ENCODE measurements at regions not wholly inside any gene's neighbourhood (a gene's known extent, or its start where the extent isn't known, plus 50 kb on each side); places are given as distances from the start of the nearest gene placed in this dataset.
A peak's percentile ranks its signal among the peaks of the same experiment; 100 is the strongest.
"Not testable (repeated sequence)": the region's sequence is repeated elsewhere in the genome, so short reads cannot be mapped to it uniquely, and the experiment has no call there.

DNA sequence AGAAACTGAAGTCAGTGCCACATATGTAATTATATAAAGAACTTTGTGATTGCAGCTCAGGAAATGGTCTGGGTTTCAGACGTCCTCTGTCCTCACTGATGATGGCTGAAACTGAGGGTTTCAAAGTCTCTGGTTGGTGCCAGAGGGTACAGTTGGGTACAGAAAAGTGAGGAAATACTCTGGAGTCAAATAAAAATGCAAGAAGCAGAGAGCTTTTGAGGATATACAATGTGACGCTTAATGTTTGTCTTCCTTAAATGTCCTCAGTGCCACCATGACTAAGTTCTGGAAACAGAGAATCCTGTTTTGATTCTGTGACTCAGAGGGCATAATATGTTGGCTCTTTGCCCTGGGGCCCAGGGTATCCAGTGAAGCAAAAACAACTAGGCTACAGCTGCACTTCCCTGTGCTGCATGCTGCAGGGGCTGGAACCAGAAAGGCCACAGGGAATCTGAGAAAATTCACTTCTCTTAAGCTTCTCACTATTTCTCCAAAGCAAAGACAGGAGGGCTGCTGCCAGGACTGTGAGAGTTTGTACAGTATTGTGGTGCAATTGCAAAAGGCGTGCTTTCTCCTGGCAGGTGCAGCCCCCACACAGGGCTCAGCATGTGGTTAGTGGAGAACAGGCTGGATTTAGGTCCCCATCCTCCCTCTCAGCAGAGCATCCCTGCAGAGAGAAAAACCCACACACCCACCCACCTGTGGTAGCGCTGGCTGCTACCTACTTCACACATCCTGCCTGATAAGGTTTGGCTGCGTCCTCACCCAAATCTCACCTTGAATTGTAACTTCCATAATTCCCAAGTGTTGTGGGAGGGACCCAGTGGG is 169.5 kb upstream of the SVIL start:
- peak in 2 of 3 donors; percentile 70 to 73 for DNase-seq (ENCODE audit: low read depth in 2 of 3, low spot score in 2 of 3)

DNA sequence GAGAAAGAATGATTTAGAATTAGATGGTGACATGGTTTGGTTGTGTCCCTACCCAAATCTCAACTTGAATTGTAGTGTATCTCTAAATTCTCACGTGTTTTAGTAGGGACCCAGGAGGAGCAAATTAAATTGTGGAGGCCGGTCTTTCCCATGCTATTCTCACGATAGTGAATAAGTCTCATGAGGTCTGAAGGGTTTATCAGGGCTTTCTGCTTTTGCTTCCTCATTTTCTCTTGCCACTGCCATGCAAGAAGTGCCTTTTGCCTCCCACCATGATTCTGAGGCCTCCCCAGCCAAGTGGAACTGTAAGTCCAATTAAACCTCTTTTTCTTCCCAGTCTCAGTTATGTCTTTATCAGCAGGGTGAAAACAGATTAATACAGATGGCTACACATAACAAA is 167.4 kb upstream of the SVIL start:
- peak in 1 of 3 donors; percentile 40 for DNase-seq (ENCODE audit: low read depth in 2 of 3, low spot score in 2 of 3)

DNA sequence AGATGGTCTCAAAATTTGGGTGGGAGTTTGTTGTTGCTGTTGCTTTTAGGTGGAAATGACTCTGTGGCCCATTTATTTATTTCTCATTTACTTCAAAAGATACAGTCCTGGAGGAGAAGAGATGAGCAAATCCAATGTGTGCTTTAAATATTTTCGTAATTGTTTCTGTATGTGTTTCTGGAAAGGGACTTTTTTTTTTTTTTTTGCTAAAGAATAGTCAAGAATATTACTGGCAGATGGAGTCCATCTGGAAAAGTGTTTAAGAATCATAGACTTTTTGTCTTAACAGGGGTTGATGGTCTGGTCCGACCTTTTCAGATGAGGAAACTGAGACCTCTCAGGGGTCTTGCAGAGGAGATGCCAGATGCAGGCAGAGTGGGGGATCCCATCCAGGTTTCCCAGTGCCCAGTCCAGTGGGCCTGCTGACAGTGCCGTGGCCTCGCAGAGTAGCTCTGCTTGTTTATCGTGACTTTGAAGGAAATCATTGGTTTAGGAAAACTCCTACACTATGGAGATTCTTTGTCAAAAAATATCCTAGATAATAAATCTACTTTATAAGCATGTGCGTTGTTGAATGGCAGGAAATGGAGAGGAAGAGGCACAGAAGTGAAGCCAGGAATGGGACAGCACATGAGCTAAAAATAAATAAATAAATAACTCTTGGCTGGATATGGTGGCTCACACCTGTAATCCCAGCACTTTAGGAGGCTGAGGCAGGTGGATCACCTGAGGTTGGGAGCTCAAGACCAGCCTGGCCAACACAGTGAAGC is 164.3 kb upstream of the SVIL start:
- DNase-seq (ENCODE audit: low read depth in 2 of 3, low spot score in 2 of 3), result no peak

DNA sequence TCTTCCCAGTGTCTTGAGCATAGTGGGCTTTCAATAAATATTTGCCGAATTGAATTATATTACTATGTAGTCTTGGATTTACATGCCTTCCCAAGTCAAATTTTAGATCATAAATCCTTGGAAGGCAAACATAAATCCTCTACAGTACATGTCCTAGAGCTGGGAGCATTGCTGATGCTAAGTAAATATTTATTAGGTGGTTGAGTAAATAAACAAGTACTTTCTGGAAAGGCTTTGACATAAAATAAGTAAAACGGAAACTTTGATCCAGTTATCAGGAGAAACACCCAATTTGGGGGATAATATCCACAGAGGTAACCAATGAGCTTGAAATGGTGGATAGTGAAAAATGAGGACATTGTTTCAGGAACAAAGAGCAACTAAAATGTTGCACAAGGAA is 162.8 kb upstream of the SVIL start:
- no peak for DNase-seq (ENCODE audit: low read depth in 2 of 3, low spot score in 2 of 3)

- no peak for DNase-seq (ENCODE audit: low read depth in 2 of 3, low spot score in 2 of 3)
Measured at GRCh38 chr10:29795850-29796249, 161.1 kb upstream of the SVIL start.

- no peak for DNase-seq (ENCODE audit: low read depth in 2 of 3, low spot score in 2 of 3)
Measured at GRCh38 chr10:29794776-29795611, 160.2 kb upstream of the SVIL start.

GRCh38 chr10:29791773-29792172 is 157.0 kb upstream of the SVIL start:
- DNase-seq (ENCODE audit: low read depth in 2 of 3, low spot score in 2 of 3), result no peak

- no peak for DNase-seq (ENCODE audit: low read depth in 2 of 3, low spot score in 2 of 3)
Measured at GRCh38 chr10:29790207-29790606, 155.4 kb upstream of the SVIL start.

DNA sequence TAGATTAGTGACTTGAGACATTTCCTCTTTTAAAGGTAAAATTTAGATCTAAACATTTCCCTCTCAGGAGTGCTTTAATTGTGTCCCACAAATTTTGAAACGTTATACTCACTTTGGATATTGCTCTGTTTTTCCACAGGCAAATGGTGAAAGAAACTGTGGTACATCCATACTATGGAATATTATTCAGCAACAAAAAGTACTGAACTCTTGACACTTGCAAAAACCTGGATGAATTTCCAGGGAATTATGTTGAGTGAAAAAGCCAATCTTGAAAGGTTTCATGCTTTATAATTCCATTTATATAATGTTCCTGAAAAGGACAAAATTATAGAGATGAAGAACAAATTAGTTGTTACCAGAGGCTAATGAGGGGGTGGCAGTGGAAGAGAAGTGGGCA is 153.3 kb upstream of the SVIL start:
- DNase-seq (ENCODE audit: low read depth in 2 of 3, low spot score in 2 of 3), result no peak

GRCh38 chr10:29785701-29786100 is 150.9 kb upstream of the SVIL start:
- no peak for DNase-seq (ENCODE audit: low read depth in 2 of 3, low spot score in 2 of 3)

- peak in 2 of 3 donors; percentile 61 to 70 for DNase-seq (ENCODE audit: low read depth in 2 of 3, low spot score in 2 of 3)
Measured at GRCh38 chr10:29784175-29784773, 149.5 kb upstream of the SVIL start.

DNA sequence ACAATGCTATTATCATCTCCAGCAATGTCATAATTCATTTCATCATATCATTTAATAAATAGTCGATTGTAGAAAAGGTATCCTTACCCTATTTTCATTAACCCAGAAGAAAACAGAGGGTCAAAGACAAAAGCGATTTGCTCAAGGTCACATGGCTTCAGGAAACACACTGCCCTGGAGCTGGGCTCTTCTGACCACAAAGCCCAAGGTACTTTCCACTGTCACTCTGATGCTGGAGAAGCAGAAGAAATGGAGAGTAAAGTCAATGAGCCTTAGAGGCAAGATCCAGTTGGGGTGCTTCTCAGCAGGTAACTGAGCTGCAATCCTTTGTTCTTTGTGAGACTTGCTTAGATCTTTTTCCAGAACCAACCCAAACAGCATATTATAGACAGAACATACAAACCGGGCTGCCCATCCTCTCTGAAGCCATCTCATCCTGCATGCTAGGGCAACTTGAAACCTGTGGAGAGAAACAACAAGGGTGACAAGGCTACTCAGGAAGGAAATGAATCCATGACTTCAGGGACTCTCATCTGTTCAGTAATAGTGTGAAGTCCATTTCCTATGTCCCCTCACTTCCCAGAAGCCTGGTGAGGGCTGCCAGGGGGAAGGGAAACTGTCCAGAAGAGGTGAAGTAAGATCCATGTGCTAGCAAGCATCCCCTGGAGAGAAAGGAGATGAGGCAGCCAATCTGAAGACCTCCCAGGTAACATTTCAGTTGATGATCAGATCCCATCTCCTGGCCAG is 148.6 kb upstream of the SVIL start:
- peak in 2 of 3 donors; percentile 44 to 48 for DNase-seq (ENCODE audit: low read depth in 2 of 3, low spot score in 2 of 3)

DNA sequence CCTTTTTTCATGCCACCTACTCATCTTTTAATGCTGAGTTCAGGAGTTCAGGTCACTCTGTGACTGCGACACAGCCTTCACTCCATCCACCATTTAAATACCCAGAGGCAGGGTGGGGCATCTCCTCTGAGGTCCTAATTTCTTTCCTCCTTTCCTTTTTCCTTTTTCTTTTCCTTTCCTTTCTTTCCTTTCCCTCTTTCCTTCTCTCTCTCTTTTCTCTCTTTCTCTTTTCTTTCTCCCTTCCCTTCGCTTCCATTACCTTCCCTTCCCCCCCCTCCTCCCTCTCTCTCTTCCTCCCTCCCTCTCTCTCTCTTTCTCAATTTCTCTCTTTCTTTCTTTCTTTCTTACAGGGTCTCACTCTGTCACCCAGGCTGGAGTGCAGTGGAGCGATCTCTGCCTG is 145.9 kb upstream of the SVIL start:
- no peak for DNase-seq (ENCODE audit: low read depth in 2 of 3, low spot score in 2 of 3)

DNA sequence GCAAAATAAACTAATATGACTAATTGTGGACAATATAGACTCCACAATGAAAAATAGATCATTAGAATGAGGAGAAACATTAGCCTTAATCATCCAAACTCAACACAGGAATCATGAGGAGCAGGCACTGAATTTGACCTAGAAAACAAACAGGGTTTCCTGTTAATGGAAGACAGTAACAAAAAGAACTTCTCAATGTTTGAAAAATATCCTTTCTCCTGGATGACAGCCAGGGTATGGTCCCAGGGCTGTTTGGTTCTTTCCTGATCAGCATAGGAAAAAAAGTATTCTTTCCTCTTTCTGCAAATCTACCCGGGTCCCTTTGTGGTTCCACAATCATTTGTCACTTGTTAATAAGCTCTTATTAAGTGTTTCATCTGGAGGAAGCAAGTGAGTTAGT is 145.3 kb upstream of the SVIL start:
- DNase-seq (ENCODE audit: low read depth in 2 of 3, low spot score in 2 of 3), result no peak

DNA sequence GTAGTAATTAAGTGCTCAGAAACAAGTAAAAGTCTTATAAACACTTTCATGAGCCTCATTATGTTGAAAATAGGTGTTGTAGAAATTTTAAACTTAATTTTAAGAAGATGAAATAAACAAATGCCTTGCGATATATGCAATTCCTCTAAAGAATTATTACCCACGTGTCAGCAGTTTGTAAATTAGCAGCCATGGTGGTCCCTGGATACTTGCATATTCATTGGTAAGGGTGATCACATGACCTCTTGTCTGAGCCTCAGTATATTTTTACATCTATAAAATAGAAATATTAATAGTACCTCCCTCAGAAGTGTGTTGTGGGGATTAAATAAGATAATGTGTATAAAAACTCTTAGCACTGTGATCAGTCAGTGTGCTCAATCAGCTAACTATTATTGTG is 141.5 kb upstream of the SVIL start:
- no peak for DNase-seq (ENCODE audit: low read depth in 2 of 3, low spot score in 2 of 3)

DNA sequence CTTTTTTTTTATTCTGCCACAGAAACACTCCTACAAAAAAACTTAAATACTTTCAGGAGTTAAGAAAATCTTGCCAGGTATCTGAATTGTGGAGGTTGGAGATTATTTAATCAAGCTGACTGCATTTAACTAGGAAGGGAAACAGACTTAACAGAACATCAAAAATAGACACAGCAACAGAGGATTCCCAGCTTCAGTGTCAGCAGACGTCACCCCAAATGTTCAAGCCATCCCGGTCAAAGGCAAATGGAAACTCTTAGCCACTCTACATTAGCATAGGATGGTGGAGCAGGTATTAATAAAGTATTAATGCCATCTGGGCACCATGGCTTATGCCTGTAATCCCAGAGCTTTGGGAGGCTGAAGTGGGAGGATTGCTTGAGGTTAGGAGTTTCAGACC is 139.7 kb upstream of the SVIL start:
- DNase-seq (ENCODE audit: low read depth in 2 of 3, low spot score in 2 of 3), result no peak

DNA sequence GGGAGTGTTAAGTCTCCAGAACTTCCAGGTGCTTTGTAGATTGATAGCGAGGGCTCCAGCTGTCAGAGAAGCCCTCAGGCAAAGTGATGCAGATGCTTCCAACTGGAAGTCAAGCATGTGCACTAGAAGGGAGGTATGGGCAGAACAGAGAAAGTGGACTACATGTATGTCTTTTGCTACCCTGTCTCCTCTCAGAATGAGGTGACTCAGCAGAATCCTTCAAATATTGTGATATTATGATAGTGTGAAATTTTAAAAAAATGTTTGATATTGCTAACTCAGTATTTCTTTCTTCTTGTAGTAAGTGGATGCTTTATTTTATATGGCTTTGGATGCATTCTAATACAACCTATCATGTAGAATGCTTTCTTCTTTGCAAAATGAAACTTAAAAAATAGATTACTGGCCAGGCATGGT is 138.9 kb upstream of the SVIL start:
- no peak for DNase-seq (ENCODE audit: low read depth in 2 of 3, low spot score in 2 of 3)

GRCh38 chr10:29772403-29772802 is 137.6 kb upstream of the SVIL start:
- no peak for DNase-seq (ENCODE audit: low read depth in 2 of 3, low spot score in 2 of 3)

GRCh38 chr10:29771376-29771775 is 136.6 kb upstream of the SVIL start:
- DNase-seq (ENCODE audit: low read depth in 2 of 3, low spot score in 2 of 3), result no peak

GRCh38 chr10:29769277-29769676 is 134.5 kb upstream of the SVIL start:
- DNase-seq (ENCODE audit: low read depth in 2 of 3, low spot score in 2 of 3), result not testable (repeated sequence)

Measured in hematopoietic multipotent progenitor cell (in vitro differentiated cells).